Retina (tissue), 1 donor: ENCODE measurements at regions not wholly inside any gene's neighbourhood (a gene's known extent, or its start where the extent isn't known, plus 50 kb on each side); places are given as distances from the start of the nearest gene placed in this dataset.
"Not testable (repeated sequence)": the region's sequence is repeated elsewhere in the genome, so short reads cannot be mapped to it uniquely, and the experiment has no call there.

Experiments
- DNase-seq: peaks from one replicate; pipeline ENCODE4 v3.0.0-alpha.2; 2016

DNA sequence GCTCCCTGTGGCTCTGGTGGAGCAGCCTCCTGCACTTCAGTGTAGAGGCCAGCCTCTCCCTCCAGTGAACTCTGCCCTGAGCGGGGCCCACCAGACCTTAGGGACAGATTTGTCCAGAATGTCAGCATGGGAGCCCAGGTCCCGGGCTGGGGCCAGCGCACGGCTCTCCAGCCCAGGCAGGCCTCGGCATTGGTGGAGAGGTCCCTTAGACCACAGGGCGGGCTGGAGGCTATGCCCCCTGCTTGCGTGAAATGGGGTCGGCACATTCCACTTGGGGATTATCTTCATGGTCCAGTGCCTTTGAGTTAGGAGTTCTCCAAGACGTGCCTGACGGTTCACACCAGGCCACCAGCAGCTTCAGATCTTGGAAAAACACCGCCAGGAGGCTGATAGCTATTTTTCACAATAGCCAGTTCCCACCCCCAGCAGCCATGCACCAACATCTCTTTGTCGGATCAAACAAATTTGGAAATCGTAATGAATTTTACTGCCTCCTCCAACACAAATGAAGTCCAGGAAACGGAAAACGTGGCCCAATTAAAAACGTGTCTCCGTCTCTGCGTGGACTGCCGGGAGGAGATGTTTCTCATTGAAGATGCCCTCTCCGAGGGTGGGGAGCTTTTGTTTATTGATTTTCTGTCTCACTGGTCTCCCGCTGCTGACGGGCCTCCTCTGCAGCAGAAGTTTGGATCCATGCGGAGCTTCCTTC lies 110.0 kb upstream of the CIBAR2 start:
- peak; percentile 92 for DNase-seq

DNA sequence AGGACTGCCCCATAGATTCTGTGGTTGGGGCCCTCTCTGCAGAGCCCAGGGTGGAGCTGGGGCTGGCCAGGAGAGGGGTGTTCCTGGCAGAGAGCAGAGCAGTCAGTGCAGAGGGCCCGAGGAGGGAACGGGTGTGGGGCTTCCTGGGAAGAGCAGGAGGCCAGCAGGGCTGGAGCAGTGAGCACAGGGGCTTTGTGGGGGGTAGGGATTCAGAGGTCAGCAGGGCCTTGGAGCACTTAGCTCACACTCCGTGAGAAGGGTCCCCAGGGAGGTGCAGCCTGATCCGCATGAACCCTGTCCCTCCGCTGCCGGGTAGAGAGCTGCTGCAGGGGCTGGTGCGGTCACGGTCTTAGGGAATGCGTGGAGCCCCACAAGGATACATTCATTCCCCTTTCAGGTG lies 113.0 kb upstream of the CIBAR2 start:
- DNase-seq, result peak; percentile 48

DNA sequence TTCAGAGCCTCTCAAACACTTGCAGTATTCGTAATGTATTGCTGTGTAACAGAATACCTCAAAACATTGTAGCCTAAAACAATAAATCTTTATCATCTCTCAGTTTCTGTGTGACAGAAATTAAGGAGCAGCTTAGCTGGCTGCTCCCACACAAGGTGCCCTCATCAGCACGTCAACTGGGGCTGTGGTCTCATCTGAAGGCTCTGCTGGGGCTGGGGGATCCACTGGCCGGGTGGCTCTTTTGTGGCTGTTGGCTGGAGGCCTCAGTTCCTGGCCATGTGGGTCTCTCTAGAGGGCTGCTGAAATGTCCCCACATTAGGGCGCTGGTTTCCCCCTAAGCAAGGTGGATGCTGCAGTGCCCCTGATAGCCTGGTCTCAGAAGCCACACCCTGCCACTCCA lies 113.4 kb upstream of the CIBAR2 start:
- DNase-seq, result no peak

DNA sequence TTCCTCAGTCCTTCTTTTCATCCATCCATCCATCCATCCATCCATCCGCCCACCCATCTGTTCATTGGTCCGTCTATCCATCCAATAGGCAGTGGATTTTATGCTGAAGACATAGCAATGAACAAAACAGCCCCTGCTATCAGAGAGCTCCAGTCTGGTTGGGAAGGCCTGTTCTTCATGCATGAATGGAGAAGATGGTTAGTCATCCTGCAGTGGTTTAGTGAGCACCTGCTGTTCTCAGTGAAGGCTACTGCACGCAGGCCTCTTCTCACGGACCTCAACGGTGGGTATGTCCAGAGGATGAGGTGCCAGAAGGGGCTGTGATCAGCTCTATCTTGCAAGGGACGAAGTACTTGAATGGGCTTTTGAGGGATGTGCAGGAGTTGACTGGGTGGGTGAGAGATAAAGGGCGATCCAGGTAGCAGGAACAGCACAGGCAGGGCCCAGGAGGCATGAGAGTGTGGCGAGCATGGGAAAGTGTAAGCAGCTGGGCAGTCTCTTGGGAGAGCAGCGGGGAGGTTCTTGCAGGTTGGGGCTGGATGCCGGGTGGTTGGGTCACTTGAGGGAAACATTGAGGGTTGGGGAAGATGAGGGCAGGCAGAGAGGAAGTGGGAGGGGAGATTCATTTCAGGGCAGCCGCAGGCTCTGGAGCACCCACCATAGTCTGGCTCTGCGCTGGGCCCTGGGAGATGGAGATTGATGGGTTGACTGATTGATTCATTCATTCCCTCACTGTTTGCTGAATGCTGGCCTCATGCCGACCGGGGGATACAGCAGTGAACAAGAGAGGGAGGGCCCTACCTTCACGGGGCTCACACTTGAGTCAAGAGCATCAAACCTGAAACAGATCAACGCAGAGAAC lies 115.0 kb upstream of the CIBAR2 start:
- DNase-seq, result no peak

DNA sequence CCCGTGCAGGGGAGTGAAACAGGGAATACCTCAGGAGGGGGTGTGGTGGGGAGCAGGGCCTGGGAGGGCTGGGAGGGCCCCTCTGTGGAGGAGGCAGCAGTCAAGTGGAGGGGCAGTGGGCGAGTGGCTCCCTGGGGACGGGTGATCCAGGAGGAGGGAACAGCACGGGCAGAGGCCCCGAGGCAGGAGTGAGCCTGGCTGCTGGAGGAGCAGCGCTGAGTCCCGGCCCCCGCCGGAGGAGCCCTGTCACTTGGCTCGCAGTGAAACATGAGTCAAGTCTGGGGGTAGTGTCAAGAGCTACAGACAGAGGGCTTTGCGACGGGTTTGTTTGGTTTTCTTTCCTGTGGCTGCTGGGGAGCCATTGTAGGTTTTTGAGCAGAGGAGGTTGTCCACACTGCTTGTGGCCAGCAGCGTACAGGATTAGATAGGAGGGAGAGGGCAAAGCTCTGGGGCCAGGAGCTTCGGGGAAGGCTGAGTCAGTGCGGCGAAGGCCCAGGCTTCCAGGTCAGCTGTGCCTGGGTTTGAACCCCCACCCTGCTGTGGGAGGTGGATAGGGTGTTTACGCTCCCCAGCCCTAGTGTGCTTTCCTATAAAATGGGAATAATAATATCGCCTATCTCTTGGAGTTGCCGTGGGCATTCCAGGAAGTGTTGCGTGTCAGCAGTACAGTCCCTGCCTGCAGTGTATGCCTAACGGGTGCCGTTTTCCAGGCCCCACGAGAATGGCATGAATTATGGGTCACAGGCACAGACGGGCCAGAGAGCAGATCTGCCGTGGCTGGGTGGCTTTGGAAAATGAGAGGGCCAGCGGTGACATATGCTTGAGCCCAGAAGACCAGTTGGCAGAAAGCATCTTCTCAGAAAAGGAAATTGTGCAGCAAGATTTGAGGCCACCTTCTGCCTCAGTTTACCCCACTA lies 115.9 kb upstream of the CIBAR2 start:
- DNase-seq, result no peak

DNA sequence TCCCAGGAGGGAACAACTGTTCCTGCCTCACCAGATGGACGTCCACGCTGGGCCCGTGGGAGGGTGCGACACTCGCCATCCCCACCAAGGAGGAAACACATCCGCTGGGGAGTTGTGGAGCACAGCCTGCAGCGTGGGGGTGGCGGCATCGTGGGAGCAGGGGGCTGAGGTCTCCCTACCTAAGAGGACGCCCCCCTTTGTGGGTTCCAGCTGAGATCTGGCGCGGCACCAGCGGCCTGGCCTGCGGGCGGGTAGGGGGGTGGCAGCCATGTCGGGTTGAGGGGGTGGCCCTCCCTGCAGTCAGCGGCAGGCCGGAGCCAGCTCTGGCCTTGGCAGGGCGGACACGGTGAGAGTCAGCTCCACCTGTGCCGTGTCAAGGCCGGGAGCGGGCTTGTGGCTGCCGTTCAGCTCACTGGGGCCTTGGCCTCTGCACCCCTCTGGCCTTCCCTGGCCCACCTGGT lies 116.7 kb upstream of the CIBAR2 start:
- no peak for DNase-seq

DNA sequence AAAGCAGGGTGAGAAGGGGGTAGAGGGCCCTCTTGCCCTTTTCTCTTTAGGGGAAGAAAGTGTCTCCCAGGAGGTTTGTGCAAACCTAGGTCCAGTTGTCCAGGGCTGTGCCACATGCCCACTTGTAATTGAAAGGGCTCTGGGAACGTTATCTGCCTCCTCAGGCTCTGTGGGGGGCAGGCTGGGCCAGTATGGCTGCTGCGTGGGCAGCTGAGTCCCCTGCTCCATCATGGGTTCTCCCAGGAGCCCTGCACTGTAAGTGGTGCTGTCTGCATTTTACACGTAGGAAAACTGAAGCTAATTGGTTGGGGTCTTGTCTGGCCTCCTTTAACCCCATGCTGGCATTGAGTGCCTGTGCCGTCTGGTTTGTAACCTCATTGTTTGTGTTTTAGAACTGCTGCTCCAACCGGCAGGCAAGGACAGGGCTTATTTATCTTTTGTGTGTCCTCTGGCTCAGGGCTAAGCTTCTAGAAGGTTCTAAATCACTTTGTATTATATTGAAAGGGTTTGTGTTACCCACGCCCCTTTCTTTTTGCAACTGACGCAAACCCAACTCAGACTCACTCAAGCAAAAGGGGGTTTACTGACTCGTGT lies 117.7 kb upstream of the CIBAR2 start:
- peak; percentile 66 for DNase-seq

DNA sequence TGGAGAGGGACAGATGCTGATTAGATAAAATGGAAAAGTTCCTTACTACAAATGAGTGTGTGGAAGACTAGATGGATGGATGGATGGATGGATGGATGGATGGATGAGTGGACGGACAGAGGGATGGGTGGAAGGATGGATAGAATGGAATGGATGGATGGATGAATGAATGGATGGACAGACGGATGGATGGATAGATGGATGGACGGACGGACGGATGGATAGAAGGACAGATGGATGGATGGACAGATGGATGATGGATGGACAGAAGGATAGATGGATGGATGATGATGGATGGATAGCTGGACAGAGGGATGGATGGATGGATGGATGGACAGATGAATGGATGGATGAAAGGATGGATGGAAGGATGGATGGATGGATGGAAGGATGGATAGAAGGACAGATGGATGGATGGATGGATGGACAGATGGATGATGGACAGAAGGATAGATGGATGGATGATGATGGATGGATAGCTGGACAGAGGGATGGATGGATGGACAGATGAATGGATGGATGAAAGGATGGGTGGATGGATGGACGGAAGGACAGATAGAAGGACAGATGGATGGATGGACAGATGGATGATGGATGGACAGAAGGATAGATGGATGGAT lies 118.6 kb upstream of the CIBAR2 start:
- DNase-seq, result not testable (repeated sequence)

DNA sequence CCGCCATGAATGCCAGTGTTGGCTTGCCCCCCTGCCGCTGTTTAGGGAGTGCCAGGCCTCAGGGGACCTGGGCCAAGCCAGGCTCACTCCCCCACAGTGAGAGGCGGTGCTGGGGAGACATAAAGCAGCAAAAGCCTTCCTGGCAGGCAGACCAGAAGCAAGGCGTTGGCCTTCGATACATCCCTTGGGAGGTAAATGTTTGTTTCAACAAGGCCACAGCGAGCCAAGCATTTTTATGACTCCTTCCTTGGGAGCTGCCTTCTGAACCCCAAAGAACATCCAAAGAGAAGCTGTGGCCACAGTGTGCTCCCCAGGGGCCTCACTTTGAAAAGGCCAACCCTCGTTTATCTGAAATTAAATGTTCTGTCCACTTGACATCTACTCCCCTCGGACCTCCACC lies 119.7 kb upstream of the CIBAR2 start:
- DNase-seq, result no peak

GRCh38 chr16:85232369-85233142 lies 120.3 kb upstream of the CIBAR2 start:
- no peak for DNase-seq

- DNase-seq, result no peak
Measured at GRCh38 chr16:85233516-85233915, 121.2 kb upstream of the CIBAR2 start.

DNA sequence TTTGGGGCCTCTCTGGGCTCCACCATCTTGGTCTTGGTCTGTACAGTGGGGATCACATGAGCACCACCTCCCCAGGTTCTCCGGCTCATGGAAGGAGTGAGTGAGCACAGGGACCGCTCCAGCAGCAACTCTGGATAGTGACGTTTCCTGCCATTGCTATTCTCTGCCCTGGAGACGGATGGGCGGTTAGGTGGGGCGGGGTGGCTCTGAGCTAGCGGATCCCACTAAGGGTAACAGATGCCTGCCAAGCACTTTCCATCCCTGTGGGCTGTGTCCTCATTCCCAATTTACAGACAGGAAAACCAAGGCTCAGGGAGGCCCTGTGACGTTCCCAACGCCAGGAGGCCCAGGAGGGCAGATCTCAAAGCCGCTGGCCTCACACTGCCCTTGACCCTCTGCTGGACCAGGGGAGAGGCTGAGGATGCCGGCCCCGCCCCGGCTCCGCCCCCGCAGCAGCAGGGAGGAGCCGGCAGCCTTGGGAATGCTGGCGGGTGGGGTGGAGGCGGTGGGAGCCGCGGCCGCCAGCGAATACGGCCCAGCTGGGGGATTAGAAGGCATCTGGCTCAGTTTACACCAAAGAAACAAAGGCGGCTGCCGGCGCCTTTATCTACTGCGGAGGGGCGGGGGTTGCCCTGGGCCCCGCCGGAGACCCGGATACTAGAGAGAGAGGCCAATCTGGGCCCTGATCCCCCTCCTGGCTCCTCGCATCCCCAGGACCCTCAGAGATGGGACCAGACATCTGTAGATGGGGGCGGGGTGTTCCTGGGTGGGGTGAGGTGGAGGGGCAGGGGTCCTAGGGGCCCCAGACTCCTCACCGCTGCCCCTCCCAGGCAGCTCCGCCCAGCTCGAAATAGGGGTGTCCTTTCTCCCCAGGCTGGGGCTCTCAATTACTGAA lies 122.3 kb upstream of the CIBAR2 start:
- DNase-seq, result peak; percentile 92

DNA sequence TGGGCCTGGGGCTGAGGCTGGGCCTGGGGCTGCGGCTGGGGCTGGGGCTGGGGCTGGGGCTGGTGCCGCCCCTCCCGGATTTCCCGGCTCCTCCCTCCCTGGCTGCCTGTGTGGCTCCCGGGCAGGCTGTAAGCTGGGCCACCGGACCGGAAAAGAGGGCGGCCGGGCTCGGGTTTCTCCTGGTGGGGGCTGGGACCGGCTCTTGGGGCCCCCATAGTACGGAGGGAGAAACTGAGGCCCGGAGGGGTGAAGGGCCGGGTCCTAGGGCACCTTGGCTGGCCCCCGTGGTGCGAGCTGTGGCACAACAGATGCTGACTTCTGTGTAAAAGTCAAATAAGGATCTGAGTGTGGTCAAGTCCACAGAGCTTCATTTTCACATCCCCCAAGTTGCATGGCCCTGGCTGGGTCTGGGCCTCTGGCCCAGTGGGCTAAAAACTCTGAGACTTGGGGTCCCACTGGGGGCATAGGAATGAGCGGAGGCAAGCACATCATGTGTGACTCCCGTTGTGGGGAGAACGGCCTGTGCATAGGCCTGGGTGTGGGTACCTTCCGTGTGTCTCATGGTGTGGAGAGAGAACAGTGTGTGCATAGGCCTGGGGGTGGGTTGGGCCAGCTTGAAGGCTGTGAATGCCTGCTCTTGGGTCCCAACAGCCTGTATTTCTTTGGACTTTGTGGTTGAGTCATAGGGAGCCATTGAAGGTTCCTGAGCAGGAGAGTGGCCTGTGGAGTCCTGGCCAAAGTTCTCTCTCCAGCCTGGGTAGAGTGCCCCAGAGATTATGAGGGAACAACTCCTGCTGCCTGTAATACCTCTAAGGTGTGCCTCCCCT lies 123.9 kb upstream of the CIBAR2 start:
- no peak for DNase-seq

- DNase-seq, result no peak
Measured at GRCh38 chr16:85236818-85237150, 124.5 kb upstream of the CIBAR2 start.

- DNase-seq, result no peak
Measured at GRCh38 chr16:85237817-85238216, 125.5 kb upstream of the CIBAR2 start.

DNA sequence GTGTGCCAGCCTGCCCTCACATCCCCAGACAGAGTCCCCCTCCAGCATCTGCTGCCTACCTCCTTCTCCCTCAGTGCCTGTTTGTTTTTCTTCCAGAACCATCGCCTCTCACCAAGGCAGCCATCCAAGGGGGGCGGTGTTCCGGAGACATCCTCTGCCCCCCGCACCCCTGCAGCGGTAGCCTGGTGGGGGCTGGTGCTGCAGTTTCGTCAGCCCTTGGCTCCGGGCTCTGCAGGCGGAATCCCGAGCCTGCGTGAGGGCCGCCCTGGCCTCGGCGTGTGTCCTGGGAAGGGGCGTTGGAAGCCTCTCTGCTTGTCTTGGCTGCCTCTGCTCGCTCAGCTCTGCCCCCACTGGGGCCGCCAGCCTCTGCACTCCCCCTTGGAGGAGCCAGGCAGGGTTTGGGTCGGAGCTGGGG lies 126.0 kb upstream of the CIBAR2 start:
- DNase-seq, result no peak

- no peak for DNase-seq
Measured at GRCh38 chr16:85239239-85239638, 127.0 kb upstream of the CIBAR2 start.

DNA sequence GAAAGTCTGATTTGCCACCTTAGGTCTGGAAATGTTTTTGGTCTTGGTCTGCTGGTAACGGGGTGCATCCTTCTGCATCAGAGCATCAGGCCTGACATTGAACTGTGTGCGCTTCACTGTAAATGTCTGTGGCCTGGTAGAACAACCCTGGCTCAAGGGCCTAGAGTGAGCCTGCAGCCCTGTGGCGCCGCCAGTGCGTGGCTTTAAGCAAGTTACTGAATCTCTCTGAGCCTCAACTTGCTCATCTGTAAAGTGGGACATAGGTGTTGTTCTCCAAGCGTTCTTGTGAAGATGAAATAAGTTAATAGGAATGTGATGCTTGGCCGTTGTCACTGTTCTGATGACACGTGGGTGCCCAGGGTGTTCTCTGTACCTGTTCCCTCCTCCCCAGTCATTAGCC lies 127.6 kb upstream of the CIBAR2 start:
- no peak for DNase-seq
